OCI-LY1 (cell line): ENCODE measurements at regions not wholly inside any gene's neighbourhood (a gene's known extent, or its start where the extent isn't known, plus 50 kb on each side); places are given as distances from the start of the nearest gene placed in this dataset.

ENCODE experiments used
- H2AFZ ChIP-seq: fragments of 200-600 bp; sonication (generic), shearing (Covaris generic); 2 replicates; pipeline ENCODE4 v1.6.0; 2014; ENCODE audit warnings: antibody characterized with exemption, mild to moderate bottlenecking, low read length
- H3F3A ChIP-seq: fragments of 200-600 bp; sonication (generic), shearing (Covaris generic); 2 replicates; pipeline ENCODE4 v1.6.0; 2014; ENCODE audit warnings: mild to moderate bottlenecking, antibody characterized with exemption, low read length, moderate library complexity; ENCODE audit not compliant: insufficient read depth
- H3K27ac ChIP-seq: fragments of 200-600 bp; sonication (generic); 2 replicates; pipeline ENCODE4 v1.5.1; 2014; ENCODE audit warnings: low read length, mixed run types, mild to moderate bottlenecking, low read depth; ENCODE audit not compliant: poor library complexity, severe bottlenecking
- H3K27me3 ChIP-seq: fragments of 200-600 bp; sonication (generic); 2 replicates; pipeline ENCODE4 v1.6.0; 2014; ENCODE audit warnings: antibody characterized with exemption, mild to moderate bottlenecking, low read length, moderate library complexity; ENCODE audit not compliant: insufficient read depth
- H3K36me3 ChIP-seq: fragments of 200-600 bp; sonication (generic); 2 replicates; pipeline ENCODE4 v1.6.1; 2014; ENCODE audit warnings: mild to moderate bottlenecking, antibody characterized with exemption, low read length, moderate library complexity, mixed read lengths; ENCODE audit not compliant: insufficient read depth
- H3K4me1 ChIP-seq: fragments of 200-600 bp; sonication (generic); 2 replicates; pipeline ENCODE4 v1.5.1; 2014; ENCODE audit warnings: mild to moderate bottlenecking, low read length, moderate library complexity; ENCODE audit not compliant: insufficient read depth, severe bottlenecking
- H3K4me2 ChIP-seq: fragments of 200-600 bp; sonication (generic), shearing (Covaris generic); 2 replicates; pipeline ENCODE4 v1.6.1; 2014; ENCODE audit warnings: low read length
- H3K4me3 ChIP-seq: fragments of 200-600 bp; sonication (generic); 2 replicates; pipeline ENCODE4 v1.5.1; 2014; ENCODE audit warnings: low read length, low read depth, mild to moderate bottlenecking, mixed read lengths; ENCODE audit not compliant: poor library complexity, severe bottlenecking
- H3K79me2 ChIP-seq: fragments of 200-600 bp; shearing (Covaris generic); 2 replicates; pipeline ENCODE4 v1.6.1; 2016; ENCODE audit warnings: mixed run types, low read length, mixed read lengths; ENCODE audit not compliant: insufficient read depth
- H3K9ac ChIP-seq: fragments of 200-600 bp; sonication (generic), shearing (Covaris generic); 2 replicates; pipeline ENCODE4 v1.6.1; 2014; ENCODE audit warnings: mild to moderate bottlenecking, low read length, mixed read lengths
- H3K9me2 ChIP-seq: fragments of 200-600 bp; sonication (generic), shearing (Covaris generic); 2 replicates; pipeline ENCODE4 v1.6.1; 2014; ENCODE audit warnings: low read depth, mild to moderate bottlenecking, low read length, mixed read lengths
- H3K9me3 ChIP-seq: fragments of 200-600 bp; shearing (Covaris generic); 2 replicates; pipeline ENCODE4 v1.6.1; 2014; ENCODE audit warnings: low read length, mixed read lengths
- H4K20me1 ChIP-seq: fragments of 200-600 bp; sonication (generic), shearing (Covaris generic); 2 replicates; pipeline ENCODE4 v1.6.0; 2016; ENCODE audit warnings: mild to moderate bottlenecking, low read length; ENCODE audit not compliant: insufficient read depth
- EZH2 ChIP-seq: fragments of 200-600 bp; sonication (generic), shearing (Covaris generic); IDR thresholded peaks from 2 replicates; pipeline ENCODE4 v1.8.0; 2017; ENCODE audit warnings: borderline replicate concordance, mixed run types, mild to moderate bottlenecking, antibody characterized with exemption, low read length, moderate library complexity, mixed read lengths
- TF ChIP-seq, protein P1 (sequence below): fragments of 200-600 bp; sonication (generic), shearing (Covaris generic); IDR thresholded peaks from 2 replicates; pipeline ENCODE4 v1.5.1; 2017; ENCODE audit warnings: mild to moderate bottlenecking, antibody characterized with exemption, low read length, moderate library complexity, mixed read lengths

DNA sequence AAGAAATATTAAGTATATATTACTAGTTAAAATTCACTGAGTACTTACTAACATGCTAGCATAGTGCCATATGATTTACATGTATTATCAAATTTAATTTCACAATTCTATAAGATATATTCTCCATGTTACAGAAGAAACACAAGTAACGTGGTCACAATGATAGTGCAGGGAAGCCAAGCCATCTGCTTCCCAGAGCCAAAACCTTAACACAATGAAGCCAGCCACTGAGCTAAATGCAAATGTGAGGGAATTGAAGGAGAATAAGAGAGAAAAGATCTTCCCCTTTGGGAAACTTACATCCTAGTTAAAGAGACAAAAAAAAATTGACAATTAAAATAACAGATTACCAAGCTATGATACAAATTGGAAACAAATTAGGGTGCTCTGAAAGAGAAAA, 63.6 kb downstream of the ELAPOR2 start:
- Histone ChIP-seq H3K36me3 (no peaks in the 10 kb centered on the region), H3K79me2 (no peaks in the 10 kb centered on the region), H3K9me3 (no peaks in the 10 kb centered on the region), H3K4me1 (no peaks in the 10 kb centered on the region), H4K20me1 (no peaks in the 10 kb centered on the region), H3K4me3 (no peak overlapping the region), H3F3A (no peaks in the 10 kb centered on the region), H3K9ac (no peak overlapping the region), H3K9me2 (no peaks in the 10 kb centered on the region), H2AFZ (no peak overlapping the region), H3K27me3 (no peaks in the 10 kb centered on the region), H3K27ac (no peak overlapping the region), H3K4me2 (no peak overlapping the region)
- no peak for TF ChIP-seq EZH2
- TF ChIP-seq, protein P1, sequence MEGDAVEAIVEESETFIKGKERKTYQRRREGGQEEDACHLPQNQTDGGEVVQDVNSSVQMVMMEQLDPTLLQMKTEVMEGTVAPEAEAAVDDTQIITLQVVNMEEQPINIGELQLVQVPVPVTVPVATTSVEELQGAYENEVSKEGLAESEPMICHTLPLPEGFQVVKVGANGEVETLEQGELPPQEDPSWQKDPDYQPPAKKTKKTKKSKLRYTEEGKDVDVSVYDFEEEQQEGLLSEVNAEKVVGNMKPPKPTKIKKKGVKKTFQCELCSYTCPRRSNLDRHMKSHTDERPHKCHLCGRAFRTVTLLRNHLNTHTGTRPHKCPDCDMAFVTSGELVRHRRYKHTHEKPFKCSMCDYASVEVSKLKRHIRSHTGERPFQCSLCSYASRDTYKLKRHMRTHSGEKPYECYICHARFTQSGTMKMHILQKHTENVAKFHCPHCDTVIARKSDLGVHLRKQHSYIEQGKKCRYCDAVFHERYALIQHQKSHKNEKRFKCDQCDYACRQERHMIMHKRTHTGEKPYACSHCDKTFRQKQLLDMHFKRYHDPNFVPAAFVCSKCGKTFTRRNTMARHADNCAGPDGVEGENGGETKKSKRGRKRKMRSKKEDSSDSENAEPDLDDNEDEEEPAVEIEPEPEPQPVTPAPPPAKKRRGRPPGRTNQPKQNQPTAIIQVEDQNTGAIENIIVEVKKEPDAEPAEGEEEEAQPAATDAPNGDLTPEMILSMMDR: no peak

DNA sequence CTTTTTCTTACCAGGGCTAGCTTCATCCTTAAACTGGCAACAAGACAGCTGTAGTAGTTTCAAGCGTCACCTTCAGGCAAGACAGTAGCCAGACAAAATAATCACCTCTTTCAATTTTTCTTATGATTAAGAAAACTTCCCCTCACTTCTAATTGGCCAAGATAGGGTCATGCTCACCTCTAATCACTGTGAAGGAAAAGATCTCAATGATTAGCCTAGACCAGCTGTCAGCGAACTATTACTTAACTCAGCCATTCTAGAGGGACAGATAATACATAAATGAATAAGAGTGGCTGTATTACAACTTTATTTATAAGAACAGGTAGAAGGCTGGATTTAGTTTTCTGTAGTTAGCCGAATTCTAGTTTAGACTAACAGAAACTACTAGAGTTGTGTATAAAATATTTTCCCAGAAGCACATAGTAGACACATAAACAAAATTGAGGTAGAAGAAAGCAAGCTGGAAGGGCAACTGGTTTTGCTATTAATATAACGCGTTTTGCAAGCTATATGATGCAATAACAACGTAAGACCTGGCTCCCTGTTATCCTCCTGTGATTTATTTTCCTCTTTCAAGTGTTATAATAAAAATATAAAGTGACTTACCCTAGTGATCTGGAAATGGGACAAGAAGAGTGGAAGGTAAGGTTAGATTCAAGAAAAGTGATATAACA, 64.3 kb downstream of the ELAPOR2 start:
- Histone ChIP-seq H3K4me2 (no peak overlapping the region), H2AFZ (no peak overlapping the region), H3K9ac (no peak overlapping the region), H3K4me3 (no peak overlapping the region), H3K4me1 (no peaks in the 10 kb centered on the region), H3K36me3 (no peaks in the 10 kb centered on the region), H4K20me1 (no peaks in the 10 kb centered on the region), H3K9me3 (no peaks in the 10 kb centered on the region), H3K27ac (no peak overlapping the region), H3K79me2 (no peaks in the 10 kb centered on the region), H3F3A (no peaks in the 10 kb centered on the region), H3K9me2 (no peaks in the 10 kb centered on the region), H3K27me3 (no peaks in the 10 kb centered on the region)
- TF ChIP-seq EZH2: no peak
- TF ChIP-seq, protein P1: no peak

DNA sequence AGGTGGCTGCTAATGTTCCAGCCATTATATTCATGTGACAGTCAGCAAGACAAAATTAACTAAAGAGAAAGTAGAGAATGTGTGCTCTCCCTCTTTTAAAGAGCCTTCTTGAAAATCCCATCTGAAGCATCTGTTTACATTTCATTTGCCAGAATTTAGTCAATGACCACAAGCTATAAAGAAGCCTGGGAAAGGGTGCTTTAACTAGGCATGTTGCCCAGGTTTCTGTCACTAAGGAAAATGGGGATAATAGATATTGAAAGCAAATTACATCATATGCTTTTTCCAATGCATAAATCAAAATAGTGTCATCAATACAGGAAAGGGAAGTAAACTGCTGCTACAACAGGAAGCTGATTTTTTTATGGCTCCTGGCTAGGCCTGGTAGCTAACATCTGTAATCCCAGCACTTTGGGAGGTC, 67.7 kb downstream of the ELAPOR2 start:
- Histone ChIP-seq H3K27ac (no peak overlapping the region), H3K79me2 (no peaks in the 10 kb centered on the region)

More for the DNA sequence above, 67.7 kb downstream of the ELAPOR2 start:
- H3K9me3 ChIP-seq: no peaks in the 10 kb centered on the region
- no peaks in the 10 kb centered on the region for H3K4me1 ChIP-seq
- H3F3A ChIP-seq: no peaks in the 10 kb centered on the region
- H2AFZ ChIP-seq: no peak overlapping the region
- no peaks in the 10 kb centered on the region for H3K27me3 ChIP-seq
- H3K9ac ChIP-seq: no peak overlapping the region
- H3K9me2 ChIP-seq: no peaks in the 10 kb centered on the region
- H3K36me3 ChIP-seq: no peaks in the 10 kb centered on the region
- TF ChIP-seq, protein P1: no peak
- no peak for TF ChIP-seq EZH2
- no peak overlapping the region for H3K4me2 ChIP-seq
- H4K20me1 ChIP-seq: no peaks in the 10 kb centered on the region
- no peak overlapping the region for H3K4me3 ChIP-seq
